Neural cell (in vitro differentiated cells): ENCODE measurements at regions not wholly inside any gene's neighbourhood (a gene's known extent, or its start where the extent isn't known, plus 50 kb on each side); places are given as distances from the start of the nearest gene placed in this dataset.

ENCODE experiments used
- H2AFZ ChIP-seq: fragments of 200-600, 300-800 bp; sonication (generic), shearing (Covaris generic); 2 replicates; pipeline ENCODE4 v1.6.0; 2014; ENCODE audit warnings: low read depth, mild to moderate bottlenecking, antibody characterized with exemption, low read length, moderate library complexity
- H3F3A ChIP-seq: fragments of 200-600 bp; shearing (Covaris generic); 2 replicates; pipeline ENCODE4 v1.6.1; 2016; ENCODE audit warnings: mild to moderate bottlenecking, moderate library complexity, mixed read lengths, antibody characterized with exemption, low read length; ENCODE audit not compliant: insufficient read depth, poor library complexity, severe bottlenecking
- H3K27ac ChIP-seq: fragments of 200-600, 300-800 bp; sonication (generic), shearing (Covaris generic); 2 replicates; pipeline ENCODE4 v1.5.1; 2014; ENCODE audit warnings: mild to moderate bottlenecking, low read length, moderate library complexity
- H3K27me3 ChIP-seq: fragments of 300-800, 200-600 bp; sonication (generic), shearing (Covaris generic); 2 replicates; pipeline ENCODE4 v1.6.0; 2014; ENCODE audit warnings: mild to moderate bottlenecking, low read depth, low read length, moderate library complexity; ENCODE audit not compliant: insufficient read depth
- H3K36me3 ChIP-seq: fragments of 300-800, 200-600 bp; sonication (generic), shearing (Covaris generic); 2 replicates; pipeline ENCODE4 v1.5.1; 2014; ENCODE audit warnings: mild to moderate bottlenecking, antibody characterized with exemption, low read length, moderate library complexity; ENCODE audit not compliant: insufficient read depth
- H3K4me2 ChIP-seq: fragments of 300-800, 200-600 bp; sonication (generic), shearing (Covaris generic); 2 replicates; pipeline ENCODE4 v1.6.0; 2014; ENCODE audit warnings: mild to moderate bottlenecking, low read length
- H3K4me3 ChIP-seq: fragments of 300-800, 200-600 bp; sonication (generic), shearing (Covaris generic); 2 replicates; pipeline ENCODE4 v1.5.1; 2014; ENCODE audit warnings: mild to moderate bottlenecking, low read length, moderate library complexity
- H3K79me2 ChIP-seq: fragments of 200-600 bp; shearing (Covaris generic); replicated peaks from 2 replicates; pipeline ENCODE4 v1.6.0; 2014; ENCODE audit warnings: mild to moderate bottlenecking, low read length, moderate library complexity; ENCODE audit not compliant: insufficient read depth
- H3K9ac ChIP-seq: fragments of 300-800, 200-600 bp; sonication (generic), shearing (Covaris generic); 2 replicates; pipeline ENCODE4 v1.6.1; 2016; ENCODE audit warnings: mild to moderate bottlenecking, low read length, mixed read lengths
- H3K9me2 ChIP-seq: fragments of 200-600 bp; shearing (Covaris generic); 2 replicates; pipeline ENCODE4 v1.6.1; 2016; ENCODE audit warnings: mild to moderate bottlenecking, low read length, mixed read lengths; ENCODE audit not compliant: insufficient read depth
- H3K9me3 ChIP-seq: fragments of 200-600, 300-800 bp; sonication (generic), shearing (Covaris generic); 2 replicates; pipeline ENCODE4 v1.6.1; 2016; ENCODE audit warnings: mild to moderate bottlenecking, mixed run types, low read length, moderate library complexity, mixed read lengths
- H4K20me1 ChIP-seq: fragments of 200-600 bp; shearing (Covaris generic); 2 replicates; pipeline ENCODE4 v1.6.1; 2016; ENCODE audit warnings: mild to moderate bottlenecking, mixed run types; ENCODE audit not compliant: insufficient read depth
- CTCF ChIP-seq: fragments of 450-650 bp; IDR thresholded peaks from 2 replicates; pipeline ENCODE4 v1.5.1; 2014; ENCODE audit warnings: antibody characterized with exemption, mild to moderate bottlenecking, moderate library complexity; ENCODE audit not compliant: poor library complexity, severe bottlenecking
- EP300 ChIP-seq: fragments of 450-650 bp; conservative IDR thresholded peaks from 2 replicates; pipeline ENCODE4 v1.6.1; 2014; ENCODE audit warnings: antibody characterized with exemption, mild to moderate bottlenecking, moderate library complexity; ENCODE audit not compliant: poor library complexity, severe bottlenecking
- EZH2 ChIP-seq: fragments of 200-600, 300-800 bp; shearing (Covaris generic), sonication (generic); IDR thresholded peaks from 2 replicates; pipeline ENCODE4 v1.6.1; 2014; ENCODE audit warnings: antibody characterized with exemption, low read length, borderline replicate concordance, mild to moderate bottlenecking; ENCODE audit not compliant: insufficient read depth, poor library complexity, severe bottlenecking
- MXI1 ChIP-seq: fragments of 450-650 bp; conservative IDR thresholded peaks from 2 replicates; pipeline ENCODE4 v1.6.1; 2014; ENCODE audit warnings: antibody characterized with exemption, mild to moderate bottlenecking; ENCODE audit not compliant: poor library complexity, severe bottlenecking
- POLR2AphosphoS5 ChIP-seq: IDR thresholded peaks from 2 replicates; pipeline ENCODE4 v1.6.1; 2012
- RAD21 ChIP-seq: fragments of 450-650 bp; conservative IDR thresholded peaks from 2 replicates; pipeline ENCODE4 v1.6.1; 2014; ENCODE audit warnings: antibody characterized with exemption, mild to moderate bottlenecking, moderate library complexity
- REST ChIP-seq: IDR thresholded peaks from 2 replicates; pipeline ENCODE4 v1.6.1; 2012; ENCODE audit warnings: borderline replicate concordance
- SMC3 ChIP-seq: fragments of 450-650 bp; conservative IDR thresholded peaks from 2 replicates; pipeline ENCODE4 v1.6.1; 2014; ENCODE audit warnings: antibody characterized with exemption, mild to moderate bottlenecking, moderate library complexity; ENCODE audit not compliant: poor library complexity
- TAF1 ChIP-seq: IDR thresholded peaks from 2 replicates; pipeline ENCODE4 v1.6.1; 2012; ENCODE audit warnings: low read depth

GRCh38 chr6:43935921-43936439, 166.0 kb downstream of the VEGFA start:
- Histone ChIP-seq H3K4me2 (no peak overlapping the region), H3K79me2 (no peaks in the 10 kb centered on the region), H3K4me3 (no peak overlapping the region), H3K27me3 (no peaks in the 10 kb centered on the region), H2AFZ (no peak overlapping the region), H4K20me1 (no peaks in the 10 kb centered on the region), H3K9ac (no peak overlapping the region), H3F3A (no peaks in the 10 kb centered on the region), H3K9me3 (no peaks in the 10 kb centered on the region), H3K9me2 (no peaks in the 10 kb centered on the region), H3K27ac (no peak overlapping the region), H3K36me3 (no peaks in the 10 kb centered on the region)
- TF ChIP-seq CTCF, result no peak
- TF ChIP-seq REST, result no peak
- TF ChIP-seq EP300, result no peak
- no peak for TF ChIP-seq EZH2
- no peak for TF ChIP-seq POLR2AphosphoS5

GRCh38 chr6:43934803-43935602, 165.0 kb downstream of the VEGFA start:
- Histone ChIP-seq H4K20me1 (no peaks in the 10 kb centered on the region), H3K4me2 (no peak overlapping the region), H3K27ac (no peak overlapping the region), H3K9ac (no peak overlapping the region), H3K36me3 (no peaks in the 10 kb centered on the region), H3K9me2 (no peaks in the 10 kb centered on the region), H3K4me3 (no peak overlapping the region), H3K79me2 (no peaks in the 10 kb centered on the region), H3K27me3 (no peaks in the 10 kb centered on the region), H2AFZ (no peak overlapping the region), H3F3A (no peaks in the 10 kb centered on the region), H3K9me3 (no peaks in the 10 kb centered on the region)
- TF ChIP-seq RAD21 (no peak), REST (no peak), EZH2 (no peak), TAF1 (no peak), CTCF (no peak), SMC3 (no peak), EP300 (no peak), POLR2AphosphoS5 (no peak), MXI1 (no peak)
